Hematopoietic multipotent progenitor cell treated with erythropoietin and hydrocortisone succinate and interleukin-3 and kit ligand, for 6 days (in vitro differentiated cells): ENCODE measurements at regions not wholly inside any gene's neighbourhood (a gene's known extent, or its start where the extent isn't known, plus 50 kb on each side); places are given as distances from the start of the nearest gene placed in this dataset.

Experiments
- DNase-seq: peaks from one replicate; pipeline ENCODE4 v3.0.0-alpha.2; 2015

- no peak for DNase-seq
Observed at GRCh38 chr1:166221316-166221715, 54.5 kb upstream of the FAM78B start.

GRCh38 chr1:166233750-166234366, 67.1 kb upstream of the FAM78B start:
- no peak for DNase-seq

DNA sequence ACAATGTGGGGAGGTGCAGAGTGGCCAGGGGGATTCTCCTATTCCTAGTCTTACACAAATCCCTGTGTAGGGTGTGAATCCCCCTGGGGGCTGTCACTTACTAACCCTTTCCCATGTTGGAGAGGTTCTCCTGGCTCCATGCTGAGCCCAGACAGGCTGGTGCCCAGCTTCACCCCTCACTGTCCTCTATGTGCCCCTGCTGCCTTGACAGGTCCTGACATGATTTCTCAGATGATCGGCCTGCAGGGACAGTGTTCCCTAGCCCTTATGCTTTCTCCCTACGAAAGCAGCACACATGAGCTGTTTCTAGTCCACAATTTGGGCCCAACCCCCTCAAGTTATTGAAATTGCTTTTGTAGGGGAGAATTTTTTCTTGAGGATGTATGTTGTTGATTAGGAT, 68.9 kb upstream of the FAM78B start:
- DNase-seq, result no peak

DNA sequence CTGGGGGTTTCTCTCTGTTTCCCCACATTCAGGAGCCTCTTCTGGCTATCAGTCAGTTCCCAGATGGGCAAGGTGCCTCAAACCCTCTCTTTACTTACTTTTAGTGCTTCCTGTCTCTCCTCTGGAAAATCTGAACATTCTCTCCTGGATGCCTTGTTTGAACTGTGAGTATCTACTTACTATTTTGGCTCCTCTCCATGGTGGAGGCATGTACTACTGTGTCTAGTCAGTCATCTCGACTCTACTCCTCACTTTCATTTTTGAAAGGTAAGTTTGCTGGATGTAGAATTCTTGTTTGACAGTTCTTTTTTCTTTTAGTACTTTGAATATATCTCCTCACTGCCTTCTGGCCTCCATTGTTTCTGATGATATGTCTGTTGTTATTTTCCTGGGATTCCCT, 70.9 kb upstream of the FAM78B start:
- DNase-seq, result no peak

GRCh38 chr1:166253076-166253779, 86.4 kb upstream of the FAM78B start:
- no peak for DNase-seq

GRCh38 chr1:166258017-166258416, 91.2 kb upstream of the FAM78B start:
- DNase-seq, result no peak

- DNase-seq, result no peak
Observed at GRCh38 chr1:166261511-166261910, 94.7 kb upstream of the FAM78B start.

DNA sequence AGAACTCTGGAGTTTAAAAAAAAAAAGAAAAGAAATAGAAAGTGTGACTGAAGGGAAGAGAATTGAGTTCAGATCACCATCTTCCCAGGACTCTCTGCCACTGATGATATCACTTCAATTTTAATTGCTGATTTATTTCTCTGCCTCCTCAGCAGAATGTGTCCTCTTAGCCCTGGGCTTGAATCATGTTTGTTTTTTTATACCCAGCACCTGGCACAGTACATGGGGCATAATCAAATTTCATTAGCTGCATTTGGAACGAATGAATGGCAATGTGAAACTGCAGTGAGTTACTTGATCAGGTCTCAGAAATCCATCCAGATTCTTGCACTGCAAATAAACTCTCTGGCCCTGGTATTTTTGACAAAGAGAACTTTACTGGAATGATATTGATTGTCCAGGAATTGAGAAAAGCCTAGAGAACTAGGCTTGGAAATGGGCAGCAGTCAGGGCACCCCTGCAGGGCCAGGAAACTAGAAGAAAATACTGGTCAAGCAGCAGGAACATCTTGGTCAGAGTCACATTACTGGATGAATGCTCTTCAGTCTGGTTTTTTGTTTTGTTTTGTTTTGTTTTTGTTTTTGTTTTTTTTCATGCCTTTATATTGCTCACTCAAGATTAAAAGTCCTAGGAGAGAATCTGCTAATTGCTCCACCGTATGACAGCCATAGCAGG, 103.8 kb upstream of the FAM78B start:
- DNase-seq, result no peak

DNA sequence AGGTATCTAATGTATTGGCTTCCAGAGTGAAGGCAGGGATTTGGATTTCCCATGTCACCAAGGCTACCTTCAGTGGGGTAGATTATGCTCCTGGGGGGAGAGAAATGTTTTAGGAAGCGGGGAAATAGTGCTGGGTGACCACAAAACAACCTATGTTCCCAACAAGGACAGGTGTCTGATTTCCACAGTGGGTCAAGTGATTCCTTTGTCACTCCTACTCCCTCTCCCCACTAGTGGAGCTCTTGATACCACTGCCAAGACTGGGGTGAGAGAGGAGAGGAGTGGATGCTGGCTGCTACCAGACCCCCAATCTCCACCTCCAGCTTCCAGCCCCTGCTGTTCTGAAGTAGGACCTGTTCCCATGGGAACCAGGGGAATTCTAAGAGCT, 104.3 kb upstream of the FAM78B start:
- DNase-seq, result no peak

- DNase-seq, result no peak
Observed at GRCh38 chr1:166272155-166272554, 105.4 kb upstream of the FAM78B start.

GRCh38 chr1:166272851-166273250, 106.0 kb upstream of the FAM78B start:
- no peak for DNase-seq

DNA sequence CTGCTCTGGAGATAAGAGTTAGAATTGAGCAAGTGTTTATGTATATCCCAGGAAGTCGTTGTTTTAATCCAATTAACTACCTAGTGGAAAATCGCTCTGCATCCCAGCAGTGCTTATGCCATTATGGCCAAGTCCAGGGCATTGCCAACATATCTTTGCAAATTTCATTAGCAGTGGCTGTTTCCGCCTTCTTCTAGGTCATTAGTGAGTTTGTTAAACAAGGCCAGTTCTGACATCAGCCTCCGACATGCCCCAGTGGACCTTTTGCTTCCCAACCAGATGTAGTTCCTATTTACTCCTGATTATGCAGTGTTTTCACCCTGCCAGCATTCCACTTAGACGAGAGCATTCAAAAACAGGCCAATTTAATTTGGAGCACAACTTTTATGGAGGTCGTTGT, 106.8 kb upstream of the FAM78B start:
- DNase-seq, result no peak

DNA sequence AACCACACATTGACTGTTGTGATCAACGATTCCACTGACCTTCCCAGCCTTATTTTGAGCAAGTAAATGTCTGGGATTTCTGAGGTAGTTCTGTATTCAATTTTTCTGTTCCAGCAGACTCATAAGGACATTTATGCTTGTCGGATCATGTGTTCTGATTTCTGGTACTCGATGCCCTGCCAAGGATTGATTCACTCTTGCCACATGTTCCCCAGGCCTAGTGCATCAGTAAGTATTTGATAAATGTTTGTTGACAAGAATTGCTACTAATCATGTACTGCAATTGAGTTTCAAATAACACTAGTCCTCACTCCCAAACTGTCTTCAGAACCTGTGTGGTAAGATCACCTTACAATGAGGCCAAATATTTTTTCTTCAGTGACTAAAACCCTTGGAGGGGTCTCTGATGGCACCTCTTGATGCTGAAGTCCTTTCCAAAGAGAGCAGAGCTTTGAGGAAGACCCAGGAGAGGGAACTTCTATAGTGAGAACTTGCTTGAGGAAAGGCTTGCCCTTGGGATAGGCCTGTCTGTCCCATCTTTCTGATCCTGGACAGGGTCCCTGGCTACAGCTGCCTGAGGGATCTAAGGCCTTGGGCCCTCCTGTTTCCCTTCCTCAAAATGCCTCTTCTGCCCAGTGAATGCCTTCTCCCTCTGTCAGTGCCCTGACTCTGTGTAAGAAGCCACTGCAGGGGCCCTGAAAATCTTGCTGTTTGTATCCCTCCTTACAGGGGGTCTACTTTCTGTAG, 115.8 kb upstream of the FAM78B start:
- no peak for DNase-seq

- no peak for DNase-seq
Observed at GRCh38 chr1:166283190-166283589, 116.4 kb upstream of the FAM78B start.

DNA sequence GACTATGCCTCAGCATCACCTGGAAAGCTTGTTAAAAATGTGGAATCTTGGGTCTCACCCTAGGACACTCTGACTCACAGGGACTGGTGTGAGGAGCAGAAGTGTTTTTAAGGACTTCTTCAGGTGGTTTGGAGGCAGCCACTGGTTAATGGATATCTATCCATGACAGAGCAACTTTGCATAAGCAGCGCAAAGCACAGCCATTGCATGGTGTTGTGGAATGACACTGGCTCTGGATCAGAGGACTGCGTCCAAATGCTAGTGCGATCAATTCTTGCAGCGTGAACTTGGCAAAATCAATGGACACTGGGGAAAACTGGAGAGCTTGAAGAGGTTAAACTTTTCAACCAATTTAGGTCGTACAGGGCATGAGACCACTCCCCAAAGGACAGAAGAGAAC, 116.8 kb upstream of the FAM78B start:
- no peak for DNase-seq

- no peak for DNase-seq
Observed at GRCh38 chr1:166289309-166290050, 122.7 kb upstream of the FAM78B start.

DNA sequence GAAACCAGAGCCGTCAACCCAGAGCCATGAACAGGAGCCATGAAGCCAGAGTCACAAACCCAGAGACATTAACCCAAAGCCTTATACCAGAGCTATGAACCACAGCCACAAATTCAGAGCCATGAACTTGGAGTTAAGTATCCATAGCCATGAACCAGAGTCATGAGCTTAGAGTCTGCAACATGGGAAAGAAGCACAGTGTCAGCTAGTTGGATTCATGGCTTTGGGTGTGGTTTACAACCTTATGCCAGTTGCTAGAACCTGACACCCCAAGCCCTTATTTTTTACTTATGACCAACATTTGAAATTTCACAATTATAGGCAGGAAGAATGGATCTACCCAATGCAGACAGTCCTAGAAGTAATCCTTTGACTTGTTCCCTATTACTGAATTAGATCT, 128.9 kb upstream of the FAM78B start:
- DNase-seq, result no peak

DNA sequence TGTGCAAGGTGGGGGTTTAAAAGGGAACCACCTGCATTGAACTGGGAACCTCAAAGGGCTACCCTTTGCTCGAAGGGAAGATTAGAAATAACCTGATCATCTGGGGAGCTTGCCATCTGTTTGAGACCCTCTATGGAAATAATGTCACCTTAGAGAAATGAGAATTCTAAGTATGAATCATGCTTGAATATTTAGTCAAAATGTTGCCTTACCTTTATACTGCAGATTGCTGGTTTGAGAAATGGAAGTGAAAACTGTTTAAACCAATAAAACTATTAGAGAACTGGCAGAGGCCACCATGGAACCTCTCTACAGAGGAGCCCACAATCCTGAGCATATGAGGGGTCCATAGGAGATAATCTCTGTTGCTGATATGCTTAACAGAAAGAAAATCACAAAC, 131.2 kb upstream of the FAM78B start:
- no peak for DNase-seq

GRCh38 chr1:166300767-166301166, 134.0 kb upstream of the FAM78B start:
- DNase-seq, result no peak

- DNase-seq, result no peak
Observed at GRCh38 chr1:166302989-166303758, 136.4 kb upstream of the FAM78B start.

DNA sequence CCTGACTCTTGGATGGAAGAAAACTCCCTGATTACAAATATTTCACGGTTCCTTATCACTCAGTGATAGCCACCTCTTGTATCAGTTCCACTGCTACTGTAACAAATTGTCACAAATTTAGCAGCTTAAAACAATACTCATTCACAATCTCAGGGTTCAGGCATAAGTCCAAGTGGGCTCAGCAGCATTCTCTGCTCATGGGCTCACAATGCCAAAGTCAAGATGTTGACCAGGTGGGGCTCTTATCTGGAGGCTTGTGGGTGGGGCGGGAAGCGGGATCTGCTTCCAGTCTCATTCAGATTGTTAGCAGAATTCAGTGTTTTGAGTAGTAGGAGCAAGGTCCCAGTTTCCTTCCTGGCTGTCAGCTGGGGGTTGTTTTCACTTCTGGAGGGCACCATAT, 137.3 kb upstream of the FAM78B start:
- no peak for DNase-seq

DNA sequence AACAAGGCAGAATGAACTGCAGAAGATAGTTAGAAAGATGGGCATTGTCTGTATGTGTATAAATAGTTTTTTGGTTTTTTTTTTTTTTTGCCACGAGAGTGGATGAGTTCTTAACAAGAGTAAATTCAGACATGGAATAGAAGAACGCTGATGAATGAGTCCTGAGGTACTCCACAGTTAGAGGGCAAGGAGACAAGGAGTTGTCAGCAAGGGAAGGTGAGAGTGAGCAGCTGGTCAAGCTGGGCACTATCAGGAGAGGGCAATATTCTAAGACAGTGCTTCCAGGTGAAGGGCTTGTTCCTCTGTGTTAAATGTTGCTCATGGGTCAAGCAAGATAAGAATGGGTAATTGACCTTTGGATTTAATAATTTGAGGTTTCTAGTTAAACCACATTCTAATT, 138.6 kb upstream of the FAM78B start:
- no peak for DNase-seq
